K562 (cell line): ENCODE measurements at regions not wholly inside any gene's neighbourhood (a gene's known extent, or its start where the extent isn't known, plus 50 kb on each side); places are given as distances from the start of the nearest gene placed in this dataset.

Source experiments
- ATAC-seq: fragments of 200-7000 bp; cut with Tn5 transposase; 3 replicates; pipeline ENCODE4 v1.9.1; 2020; ENCODE audit warnings: moderate library complexity
- BruUV-seq: library from RNA; stranded (reverse); fragments of 400-500 nt; replicated peaks from 2 replicates; lab custom pipeline; 2021; lab: Mats Ljungman, UMichigan
- CTCF ChIA-PET: fragments of 300-600 bp; formaldehyde crosslinking; extraction: SDS; loops from one replicate; lab custom pipeline; 2021; ENCODE audit warnings: low intra/inter-chr PET ratio; lab: Yijun Ruan, JAX
- POLR2A ChIA-PET: fragments of 300-600, 350-650 bp; sonication (Branson Sonifier 250); formaldehyde crosslinking; extraction: SDS; loops from one replicate; lab custom pipeline; 2021; ENCODE audit warnings: antibody characterized with exemption, inconsistent platforms; lab: Yijun Ruan, JAX
- DNase-seq, 4 experiments: peaks; one replicate each; pipeline versions ENCODE4 v3.0.0 to v3.0.0-alpha.2; 2011 to 2018; ENCODE audit warnings: low spot score in 3 of 4, mixed read lengths in 3 of 4; ENCODE audit errors: extremely low read depth in 1 of 4
- FAIRE-seq: peaks from 2 replicates; lab custom pipeline; 2011; peaks lifted over from hg19 to GRCh38; lab: Jason Lieb, UNC
- H2AFZ ChIP-seq: 2 replicates; pipeline ENCODE4 v1.6.0; 2011; ENCODE audit warnings: low read depth, low read length, control low read depth, inconsistent platforms
- H3K27ac ChIP-seq: fragments of 200-600 bp; 3 replicates; pipeline ENCODE4 v1.8.0; 2011; ENCODE audit warnings: low read depth, mild to moderate bottlenecking, control low read depth, inconsistent platforms, low read length, moderate library complexity, mixed read lengths; ENCODE audit errors: extremely low read depth
- H3K27me3 ChIP-seq, 2 experiments: fragments of 300-600 bp in 1 of 2; 2 replicates in 1 of 2; 3 replicates in 1 of 2; pipeline versions ENCODE4 v1.6.0 to v1.8.0; 2011; ENCODE audit warnings: inconsistent platforms in 2 of 2, low read length in 2 of 2, mild to moderate bottlenecking in 1 of 2, mixed read lengths in 1 of 2, moderate library complexity in 1 of 2; ENCODE audit not compliant: control insufficient read depth in 2 of 2, insufficient read depth in 2 of 2
- H3K36me3 ChIP-seq: fragments of 300-600 bp; 3 replicates; pipeline ENCODE4 v1.8.0; 2011; ENCODE audit warnings: mild to moderate bottlenecking, low read length, inconsistent platforms; ENCODE audit not compliant: control insufficient read depth, insufficient read depth
- H3K4me1 ChIP-seq, 2 experiments: fragments of 200-600 bp in 1 of 2; replicated peaks in 1 of 2; 2 replicates in 1 of 2; 3 replicates in 1 of 2; pipeline versions ENCODE4 v1.5.1 to v1.8.0; 2011; ENCODE audit warnings: inconsistent platforms in 2 of 2, low read length in 2 of 2, mild to moderate bottlenecking in 1 of 2, mixed read lengths in 1 of 2, moderate library complexity in 1 of 2; ENCODE audit not compliant: control insufficient read depth in 2 of 2, insufficient read depth in 2 of 2
- H3K4me2 ChIP-seq: 2 replicates; pipeline ENCODE4 v1.6.1; 2011; ENCODE audit warnings: low read length, control low read depth, inconsistent platforms, mixed read lengths; ENCODE audit not compliant: insufficient read depth
- H3K4me3 ChIP-seq: fragments of 200-600 bp; sonication (generic), shearing (Covaris generic); 2 replicates; pipeline ENCODE4 v1.5.1; 2016; ENCODE audit warnings: control low read depth, inconsistent platforms
- H3K79me2 ChIP-seq: fragments of 200-600 bp; 3 replicates; pipeline ENCODE4 v1.8.0; 2011; ENCODE audit warnings: low read length, inconsistent platforms; ENCODE audit not compliant: control insufficient read depth, insufficient read depth
- H3K9ac ChIP-seq, 2 experiments: 2 replicates each; pipeline versions ENCODE4 v1.6.0 to v1.6.1; 2011; ENCODE audit warnings: low read depth in 2 of 2, low read length in 2 of 2, control low read depth in 1 of 2, inconsistent platforms in 1 of 2, mild to moderate bottlenecking in 1 of 2, mixed read lengths in 1 of 2; ENCODE audit not compliant: insufficient read depth in 1 of 2
- H3K9me1 ChIP-seq: one replicate; pipeline ENCODE4 v1.6.0; 2011; ENCODE audit warnings: inconsistent platforms, mild to moderate bottlenecking, low read length, moderate library complexity; ENCODE audit not compliant: control insufficient read depth, insufficient read depth
- H3K9me3 ChIP-seq: replicated peaks from 2 replicates; pipeline ENCODE4 v1.5.1; 2011; ENCODE audit warnings: low read depth, low read length, inconsistent platforms; ENCODE audit not compliant: control insufficient read depth, insufficient read depth
- H4K20me1 ChIP-seq: replicated peaks from 2 replicates; pipeline ENCODE4 v1.6.1; 2011; ENCODE audit warnings: low read length, inconsistent platforms, mixed read lengths; ENCODE audit not compliant: control insufficient read depth, insufficient read depth
- ATF4 ChIP-seq: fragments of 450-650 bp; formaldehyde crosslinking; IDR thresholded peaks from 2 replicates; pipeline ENCODE4 v1.4.0; 2022; ENCODE audit warnings: mild to moderate bottlenecking, moderate library complexity
- CC2D1A ChIP-seq: fragments of 450-650 bp; IDR thresholded peaks from 2 replicates; pipeline ENCODE4 v1.6.1; 2017; ENCODE audit warnings: mild to moderate bottlenecking
- CCAR2 ChIP-seq: fragments of 200-400 bp; formaldehyde crosslinking; IDR thresholded peaks from 2 replicates; pipeline ENCODE4 v1.6.1; 2017; ENCODE audit warnings: mild to moderate bottlenecking, low read depth, low read length
- E2F4 ChIP-seq: sonication (generic); formaldehyde crosslinking; IDR thresholded peaks from 2 replicates; pipeline ENCODE4 v1.8.0; 2022; ENCODE audit warnings: mild to moderate bottlenecking, low read depth, missing genetic modification reagents
- GATAD2A ChIP-seq: fragments of 450-650 bp; IDR thresholded peaks from 2 replicates; pipeline ENCODE4 v1.6.1; 2017
- PREB ChIP-seq: sonication (generic); formaldehyde crosslinking; IDR thresholded peaks from 2 replicates; pipeline ENCODE4 v1.8.1; 2023; ENCODE audit warnings: mild to moderate bottlenecking, missing genetic modification reagents
- RBM22 ChIP-seq: fragments of 200-400 bp; formaldehyde crosslinking; IDR thresholded peaks from 2 replicates; pipeline ENCODE4 v1.6.1; 2018; ENCODE audit warnings: low read length, low read depth; ENCODE audit not compliant: poor library complexity, severe bottlenecking
- ZNF324 ChIP-seq: fragments of 250-450 bp; sonication (Bioruptor Pico); IDR thresholded peaks from 2 replicates; pipeline ENCODE4 v1.4.0; 2020; ENCODE audit warnings: mild to moderate bottlenecking
- WGBS: fragments of 100-300 bp; shearing (Covaris generic); methylation state at CpG from one replicate; pipeline ENCODE4 v1.1.6; 2016; ENCODE audit warnings: low coverage, mixed read lengths; ENCODE audit not compliant: insufficient coverage; ENCODE audit errors: missing lambda C conversion rate; 5-methylcytosine and 5-hydroxymethylcytosine counted together
- in situ Hi-C: fragments of 300-500 bp; cut with MboI; formaldehyde crosslinking; loops from 4 replicates; pipeline ENCODE4 v1.15.0; 2018; ENCODE audit warnings: inconsistent platforms, mixed read lengths
- intact Hi-C: fragments of 100-400 bp; cut with micrococcal nuclease; formaldehyde crosslinking; loops from 2 replicates; pipeline ENCODE4 v1.14.2; 2022

GRCh38 chr2:126382998-126383397, 273.0 kb upstream of the GYPC start:
- no peak overlapping the region for H3K27ac ChIP-seq
- H4K20me1 ChIP-seq, result no peaks in the 10 kb centered on the region
- no peak overlapping the region for H3K4me3 ChIP-seq
- no peak overlapping the region for H3K9ac ChIP-seq
- no peaks in the 10 kb centered on the region for H3K4me1 ChIP-seq
- intact Hi-C loops, result no loop called here
- no peaks in the 10 kb centered on the region for H3K79me2 ChIP-seq
- no peaks in the 10 kb centered on the region for H3K27me3 ChIP-seq
- DNase-seq, result no peak
- no peak overlapping the region for H2AFZ ChIP-seq
- no peak for TF ChIP-seq ZNF324 (CRISPR knock-in tag)
- no peak for TF ChIP-seq E2F4
- no peak for TF ChIP-seq GATAD2A
- no peak for TF ChIP-seq RBM22
- no peak for TF ChIP-seq CC2D1A
- TF ChIP-seq PREB (CRISPR knock-in tag), result no peak
- TF ChIP-seq CCAR2, result no peak
- no peak for TF ChIP-seq ATF4 (CRISPR knock-in tag)
- FAIRE-seq, result no peak
- POLR2A ChIA-PET, result interaction anchor here (1.1 kb wide), 1 partner anchor 9 kb away, joined by 5 read pairs; no protein-coding TSS in a partner anchor
- H3K9me1 ChIP-seq, result no peaks in the 10 kb centered on the region
- no peaks in the 10 kb centered on the region for H3K9me3 ChIP-seq
- in situ Hi-C loops, result no loop called here
- no TSS peak for BruUV-seq
- ATAC-seq, result no peak
- CTCF ChIA-PET, result no interaction called here
- no peak overlapping the region for H3K4me2 ChIP-seq
- no peaks in the 10 kb centered on the region for H3K36me3 ChIP-seq
- WGBS, result 0% methylated on average over 5 of the region's 5 CpGs
